Tibial nerve (tissue), 4 donors: ENCODE measurements at regions not wholly inside any gene's neighbourhood (a gene's known extent, or its start where the extent isn't known, plus 50 kb on each side); places are given as distances from the start of the nearest gene placed in this dataset.

Experiments
- EP300 ChIP-seq, 2 donors: sonication (generic); formaldehyde crosslinking; IDR thresholded peaks; one replicate each; pipeline ENCODE4 v1.6.1; 2017; ENCODE audit warnings: antibody characterized with exemption in 2 of 2, mild to moderate bottlenecking in 1 of 2
- POLR2A ChIP-seq, 2 donors: fragments of 450-650 bp; IDR thresholded peaks; one replicate each; pipeline ENCODE4 v1.6.1; 2017; ENCODE audit warnings: antibody characterized with exemption in 2 of 2, mild to moderate bottlenecking in 2 of 2, moderate library complexity in 2 of 2
- TF ChIP-seq, protein P1 (sequence below), 5 experiments: fragments of 200-600 bp in 3 of 5; fragments of 450-650 bp in 2 of 5; sonication (generic) in 3 of 5; IDR thresholded peaks; one replicate each; pipeline ENCODE4 v1.5.1; 2016 to 2019; ENCODE audit warnings: antibody characterized with exemption in 5 of 5, mild to moderate bottlenecking in 3 of 5, moderate library complexity in 2 of 5

- TF ChIP-seq, protein P1, sequence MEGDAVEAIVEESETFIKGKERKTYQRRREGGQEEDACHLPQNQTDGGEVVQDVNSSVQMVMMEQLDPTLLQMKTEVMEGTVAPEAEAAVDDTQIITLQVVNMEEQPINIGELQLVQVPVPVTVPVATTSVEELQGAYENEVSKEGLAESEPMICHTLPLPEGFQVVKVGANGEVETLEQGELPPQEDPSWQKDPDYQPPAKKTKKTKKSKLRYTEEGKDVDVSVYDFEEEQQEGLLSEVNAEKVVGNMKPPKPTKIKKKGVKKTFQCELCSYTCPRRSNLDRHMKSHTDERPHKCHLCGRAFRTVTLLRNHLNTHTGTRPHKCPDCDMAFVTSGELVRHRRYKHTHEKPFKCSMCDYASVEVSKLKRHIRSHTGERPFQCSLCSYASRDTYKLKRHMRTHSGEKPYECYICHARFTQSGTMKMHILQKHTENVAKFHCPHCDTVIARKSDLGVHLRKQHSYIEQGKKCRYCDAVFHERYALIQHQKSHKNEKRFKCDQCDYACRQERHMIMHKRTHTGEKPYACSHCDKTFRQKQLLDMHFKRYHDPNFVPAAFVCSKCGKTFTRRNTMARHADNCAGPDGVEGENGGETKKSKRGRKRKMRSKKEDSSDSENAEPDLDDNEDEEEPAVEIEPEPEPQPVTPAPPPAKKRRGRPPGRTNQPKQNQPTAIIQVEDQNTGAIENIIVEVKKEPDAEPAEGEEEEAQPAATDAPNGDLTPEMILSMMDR (IDR thresholded peaks at IDR 0.05), result no peak
- no peak for TF ChIP-seq POLR2A (IDR thresholded peaks at IDR 0.05)
- no peak for TF ChIP-seq EP300 (IDR thresholded peaks at IDR 0.05)
These were observed 172.5 kb downstream of the BUB3 start for GRCh38 chr10:123326674-123327073.
